ENCODE measurements at regions not wholly inside any gene's neighbourhood (a gene's known extent, or its start where the extent isn't known, plus 50 kb on each side); places are given as distances from the start of the nearest gene placed in this dataset.
"Not testable (repeated sequence)": the region's sequence is repeated elsewhere in the genome, so short reads cannot be mapped to it uniquely, and the experiment has no call there.

DNA sequence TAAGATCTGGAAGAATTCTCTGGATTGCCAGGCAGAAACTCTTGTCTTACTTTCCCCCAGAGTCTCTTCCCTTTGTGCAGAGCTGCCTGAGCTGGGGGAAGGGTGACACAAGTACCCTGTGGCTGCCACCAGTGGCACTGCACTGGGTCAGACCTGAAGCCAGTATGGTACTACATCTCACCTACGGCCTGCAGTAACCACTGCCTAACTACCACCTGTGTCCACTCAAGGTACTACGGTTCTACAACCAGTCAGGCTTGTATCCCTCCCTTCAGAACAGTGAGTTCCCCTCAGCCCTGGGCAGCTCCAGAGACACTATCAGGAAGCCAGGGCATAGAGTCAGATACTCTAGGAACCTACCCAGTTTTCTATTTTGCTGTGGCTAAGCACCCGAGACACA is 212.0 kb upstream of the POU5F2 start:
- peaks cover 0 to 16% of the 10 kb centered on the region in 2 donors for H3K36me3 ChIP-seq
- no peak overlapping the region for H3K4me3 ChIP-seq
- no peaks in the 10 kb centered on the region for H3K9me3 ChIP-seq
- H3K27ac ChIP-seq = no peak overlapping the region
- TF ChIP-seq, protein P1, sequence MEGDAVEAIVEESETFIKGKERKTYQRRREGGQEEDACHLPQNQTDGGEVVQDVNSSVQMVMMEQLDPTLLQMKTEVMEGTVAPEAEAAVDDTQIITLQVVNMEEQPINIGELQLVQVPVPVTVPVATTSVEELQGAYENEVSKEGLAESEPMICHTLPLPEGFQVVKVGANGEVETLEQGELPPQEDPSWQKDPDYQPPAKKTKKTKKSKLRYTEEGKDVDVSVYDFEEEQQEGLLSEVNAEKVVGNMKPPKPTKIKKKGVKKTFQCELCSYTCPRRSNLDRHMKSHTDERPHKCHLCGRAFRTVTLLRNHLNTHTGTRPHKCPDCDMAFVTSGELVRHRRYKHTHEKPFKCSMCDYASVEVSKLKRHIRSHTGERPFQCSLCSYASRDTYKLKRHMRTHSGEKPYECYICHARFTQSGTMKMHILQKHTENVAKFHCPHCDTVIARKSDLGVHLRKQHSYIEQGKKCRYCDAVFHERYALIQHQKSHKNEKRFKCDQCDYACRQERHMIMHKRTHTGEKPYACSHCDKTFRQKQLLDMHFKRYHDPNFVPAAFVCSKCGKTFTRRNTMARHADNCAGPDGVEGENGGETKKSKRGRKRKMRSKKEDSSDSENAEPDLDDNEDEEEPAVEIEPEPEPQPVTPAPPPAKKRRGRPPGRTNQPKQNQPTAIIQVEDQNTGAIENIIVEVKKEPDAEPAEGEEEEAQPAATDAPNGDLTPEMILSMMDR (IDR thresholded peaks at IDR 0.05) = no peak
- DNase-seq (no peak), ATAC-seq (no peak)
- H3K27me3 ChIP-seq = no peaks in the 10 kb centered on the region
- intact Hi-C loops (cut with DNase I) = no loop called here
- H3K4me1 ChIP-seq = no peaks in the 10 kb centered on the region

DNA sequence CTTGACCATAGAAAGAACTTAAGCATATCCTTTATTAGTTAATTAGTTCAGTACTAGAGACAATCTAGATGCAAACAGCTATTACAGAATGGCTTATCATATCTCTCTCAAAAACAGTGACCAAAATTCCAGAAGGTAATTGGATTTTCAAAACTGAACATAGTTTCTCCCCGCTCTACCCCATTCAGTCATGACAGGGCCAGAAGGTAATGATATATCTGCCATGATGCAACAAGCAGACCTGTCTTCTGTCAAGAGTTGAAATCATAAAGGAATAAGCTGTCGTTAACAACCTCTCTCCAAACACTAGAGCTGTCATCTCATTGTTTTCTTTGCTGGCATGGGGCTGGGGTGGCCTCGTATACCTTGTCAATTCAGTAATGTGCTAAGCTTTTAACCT is 200.5 kb upstream of the POU5F2 start:
- TF ChIP-seq, protein P1 (IDR thresholded peaks at IDR 0.05) = no peak
- no peak overlapping the region for H3K27ac ChIP-seq
- intact Hi-C loops (cut with DNase I) = no loop called here
- no peaks in the 10 kb centered on the region for H3K4me1 ChIP-seq
- H3K36me3 ChIP-seq = no peaks in the 10 kb centered on the region
- H3K9me3 ChIP-seq = no peaks in the 10 kb centered on the region
- no peaks in the 10 kb centered on the region for H3K27me3 ChIP-seq
- H3K4me3 ChIP-seq = no peak overlapping the region
- ATAC-seq (no peak), DNase-seq (no peak)

DNA sequence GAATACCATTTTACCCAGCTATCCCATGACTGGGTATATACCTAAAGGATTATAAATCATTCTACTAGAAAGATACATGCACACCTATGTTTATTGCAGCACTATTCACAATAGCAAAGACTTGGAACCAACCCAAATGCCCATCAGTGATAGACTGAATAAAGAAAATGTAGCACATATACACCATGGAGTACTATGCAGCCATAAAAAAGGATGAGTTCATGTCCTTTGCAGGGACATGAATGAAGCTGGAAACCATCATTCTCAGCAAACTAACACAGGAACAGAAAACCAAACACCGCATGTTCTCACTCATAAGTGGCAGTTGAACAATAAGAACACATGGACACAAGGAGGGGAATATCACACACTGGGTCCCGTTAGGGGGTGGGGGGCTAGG is 191.9 kb upstream of the POU5F2 start:
- DNase-seq; H3K27ac ChIP-seq; intact Hi-C loops (cut with DNase I); H3K36me3 ChIP-seq; H3K4me3 ChIP-seq; H3K9me3 ChIP-seq; ATAC-seq; H3K27me3 ChIP-seq; H3K4me1 ChIP-seq: not testable (repeated sequence)

DNA sequence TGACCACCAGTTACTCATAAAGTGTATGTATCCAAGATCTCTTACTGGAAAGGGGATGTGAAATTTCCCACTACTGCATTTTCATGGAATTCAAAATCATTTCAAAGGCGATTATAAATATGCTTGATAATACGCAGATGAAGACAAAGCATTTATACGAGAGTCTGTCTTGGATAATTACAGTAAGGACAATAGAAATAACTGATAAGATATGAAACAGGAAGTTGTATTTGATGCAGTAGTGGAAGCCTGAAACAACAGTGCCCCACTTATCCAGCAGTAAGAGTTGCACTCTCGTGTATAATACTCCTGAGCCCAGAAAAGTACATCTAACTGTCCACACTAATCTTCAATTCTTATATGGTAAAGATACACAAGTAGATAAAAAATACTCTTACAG is 188.7 kb upstream of the POU5F2 start:
- no peak for ATAC-seq

DNA sequence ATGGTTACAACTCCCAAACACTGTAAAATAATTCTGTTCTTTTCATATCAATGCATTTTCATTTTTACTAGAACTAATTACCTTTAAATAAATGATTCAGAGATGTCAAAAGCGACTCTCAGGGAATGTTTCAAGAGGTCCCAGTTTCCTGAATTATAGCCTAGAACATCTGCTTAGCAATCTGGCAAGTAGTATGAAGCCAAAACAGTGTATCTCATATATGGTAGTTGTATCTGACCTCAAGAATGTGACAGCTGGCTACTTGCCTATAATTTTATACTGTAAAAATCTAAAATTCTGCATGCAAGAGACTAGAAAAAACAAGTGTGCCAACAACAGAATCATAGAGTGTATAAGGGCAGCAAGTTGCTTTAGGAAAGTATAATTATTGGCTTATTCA is 187.7 kb upstream of the POU5F2 start:
- H3K4me1 ChIP-seq = no peaks in the 10 kb centered on the region
- no peaks in the 10 kb centered on the region for H3K36me3 ChIP-seq
- DNase-seq (no peak), ATAC-seq (no peak)
- no peak overlapping the region for H3K4me3 ChIP-seq
- no peaks in the 10 kb centered on the region for H3K27me3 ChIP-seq
- no peaks in the 10 kb centered on the region for H3K9me3 ChIP-seq
- no peak overlapping the region for H3K27ac ChIP-seq
- TF ChIP-seq, protein P1 (IDR thresholded peaks at IDR 0.05) = no peak
- intact Hi-C loops (cut with DNase I) = no loop called here

More for the DNA sequence above, 188.7 kb upstream of the POU5F2 start:
- Histone ChIP-seq H3K4me1 (no peaks in the 10 kb centered on the region), H3K4me3 (no peak overlapping the region), H3K27ac (no peak overlapping the region), H3K27me3 (no peaks in the 10 kb centered on the region), H3K9me3 (no peaks in the 10 kb centered on the region), H3K36me3 (no peaks in the 10 kb centered on the region)
- DNase-seq = no peak
- TF ChIP-seq, protein P1 (IDR thresholded peaks at IDR 0.05) = no peak
- intact Hi-C loops (cut with DNase I) = no loop called here

DNA sequence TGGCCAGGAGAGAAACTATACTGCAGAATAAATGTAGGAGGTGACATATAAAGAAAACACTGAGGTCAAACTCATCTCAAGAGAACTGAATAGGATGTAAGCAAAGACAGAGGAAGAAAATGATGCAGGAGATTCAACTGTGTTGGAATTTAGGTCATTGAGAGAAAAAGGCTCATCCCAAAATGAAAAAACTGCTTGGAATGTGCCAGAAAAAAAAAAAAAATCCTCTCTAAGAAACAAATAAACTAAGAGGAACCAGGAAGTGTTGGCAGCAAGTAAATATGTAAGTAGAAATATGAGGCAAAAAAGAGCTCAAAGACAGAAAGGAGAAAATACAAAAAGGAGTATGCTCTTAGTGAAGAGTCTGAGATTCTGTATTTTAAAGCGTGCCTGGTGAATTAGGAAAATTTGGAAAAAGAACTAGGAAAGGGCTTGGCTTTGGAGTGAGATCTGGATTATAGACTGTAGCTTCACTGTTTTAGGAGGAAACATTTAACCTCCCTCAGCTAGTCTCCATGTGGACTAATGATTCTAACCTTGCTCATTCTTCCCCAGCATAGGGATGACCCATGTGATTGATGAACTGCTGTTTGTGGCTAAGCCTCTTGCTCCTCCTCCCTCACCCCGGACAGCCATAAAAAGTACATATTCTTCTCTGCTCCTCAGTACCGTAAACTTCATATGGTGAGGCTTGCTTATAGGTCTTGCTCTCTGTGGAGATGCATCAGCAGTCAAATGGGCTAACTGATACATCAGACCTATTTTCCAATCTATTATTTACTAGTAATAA is 185.6 kb upstream of the POU5F2 start:
- intact Hi-C loops (cut with DNase I) = no loop called here
- ATAC-seq (no peak), DNase-seq (no peak)
- no peaks in the 10 kb centered on the region for H3K27me3 ChIP-seq
- no peaks in the 10 kb centered on the region for H3K9me3 ChIP-seq
- no peak overlapping the region for H3K27ac ChIP-seq
- H3K4me1 ChIP-seq = no peaks in the 10 kb centered on the region
- no peak overlapping the region for H3K4me3 ChIP-seq
- TF ChIP-seq, protein P1 (IDR thresholded peaks at IDR 0.05) = no peak
- H3K36me3 ChIP-seq = no peaks in the 10 kb centered on the region

Measured in left lung (tissue), 4 donors.